ENCODE measurements at regions not wholly inside any gene's neighbourhood (a gene's known extent, or its start where the extent isn't known, plus 50 kb on each side); places are given as distances from the start of the nearest gene placed in this dataset.

DNA sequence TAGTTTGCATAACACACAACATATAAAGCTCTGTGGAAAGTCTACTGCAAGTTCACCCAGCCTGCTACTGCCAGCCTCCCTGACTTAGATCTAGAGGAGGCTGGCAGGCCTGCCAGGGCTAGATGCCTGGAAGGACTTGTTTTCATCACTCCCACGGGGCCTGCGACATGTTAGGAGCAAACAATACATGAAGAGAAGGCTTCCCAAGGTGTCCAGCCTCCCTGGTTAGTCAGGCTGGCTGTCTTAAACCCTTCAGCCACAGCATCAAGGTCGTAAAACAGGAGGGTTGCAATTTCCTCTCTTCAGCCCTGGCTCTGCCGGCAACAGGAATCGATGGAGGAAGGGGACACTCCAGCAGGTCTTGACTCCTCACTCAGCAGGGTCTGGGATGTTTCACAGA is 104.5 kb downstream of the NGF start:
- no peak for DNase-seq (ENCODE audit: low spot score)

DNA sequence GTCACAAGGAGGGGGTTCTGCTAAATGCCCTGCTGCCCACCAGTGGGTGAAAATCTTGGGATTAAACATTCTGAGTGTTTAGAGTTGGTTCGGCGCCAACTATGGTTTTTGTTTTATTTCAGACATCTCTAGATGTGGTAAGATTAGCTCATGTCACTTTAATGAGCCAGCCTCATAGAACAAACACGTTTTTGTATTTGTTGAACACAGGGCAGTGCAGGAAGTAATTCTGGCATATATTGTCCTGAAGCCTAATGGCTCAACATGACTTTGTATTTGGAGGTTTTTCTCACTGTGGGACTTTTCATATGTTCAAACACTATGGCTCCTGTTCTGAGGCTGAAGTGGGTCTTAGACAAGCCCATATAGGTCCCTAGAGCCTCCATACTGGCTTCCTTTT is 107.8 kb downstream of the NGF start:
- DNase-seq (ENCODE audit: low spot score) = no peak

DNA sequence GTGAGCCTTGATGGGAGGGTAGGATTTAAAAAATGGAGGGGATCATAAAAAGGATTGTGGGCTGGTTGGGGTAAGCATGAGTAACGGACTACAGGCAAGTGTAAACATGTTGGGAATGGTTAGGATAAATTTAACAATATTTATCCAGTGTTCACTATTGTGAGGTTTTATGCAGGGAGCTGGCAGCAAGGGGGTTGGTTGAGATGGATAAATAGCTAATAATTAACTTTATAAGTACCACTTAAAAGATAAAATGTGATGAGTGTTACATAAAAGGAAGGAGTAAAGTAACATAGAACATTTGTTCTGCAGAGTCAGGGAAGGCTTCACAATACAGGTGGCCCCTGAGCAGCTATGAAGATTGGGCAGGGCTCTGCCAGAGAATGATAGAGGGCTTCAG is 109.0 kb downstream of the NGF start:
- no peak for DNase-seq (ENCODE audit: low spot score)

DNA sequence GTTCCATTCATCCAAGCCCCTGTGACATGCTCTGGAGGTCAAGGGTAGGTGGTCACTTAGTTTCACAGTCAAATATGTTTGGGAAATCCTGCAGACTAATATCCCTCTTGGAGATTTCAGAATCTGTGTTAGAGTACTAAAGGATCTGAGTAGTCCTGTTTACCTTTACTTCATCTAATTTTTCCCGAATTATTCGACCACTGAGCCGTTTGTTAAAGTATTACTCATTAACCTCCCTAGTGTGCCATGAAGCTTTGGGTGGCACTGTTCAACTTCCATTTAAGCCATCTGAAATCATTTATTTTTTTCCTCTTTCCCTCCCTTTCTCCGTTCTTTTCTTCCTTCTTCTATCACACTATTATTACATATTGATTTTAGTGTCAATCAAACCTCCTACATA is 109.9 kb downstream of the NGF start:
- DNase-seq (ENCODE audit: low spot score) = no peak

DNA sequence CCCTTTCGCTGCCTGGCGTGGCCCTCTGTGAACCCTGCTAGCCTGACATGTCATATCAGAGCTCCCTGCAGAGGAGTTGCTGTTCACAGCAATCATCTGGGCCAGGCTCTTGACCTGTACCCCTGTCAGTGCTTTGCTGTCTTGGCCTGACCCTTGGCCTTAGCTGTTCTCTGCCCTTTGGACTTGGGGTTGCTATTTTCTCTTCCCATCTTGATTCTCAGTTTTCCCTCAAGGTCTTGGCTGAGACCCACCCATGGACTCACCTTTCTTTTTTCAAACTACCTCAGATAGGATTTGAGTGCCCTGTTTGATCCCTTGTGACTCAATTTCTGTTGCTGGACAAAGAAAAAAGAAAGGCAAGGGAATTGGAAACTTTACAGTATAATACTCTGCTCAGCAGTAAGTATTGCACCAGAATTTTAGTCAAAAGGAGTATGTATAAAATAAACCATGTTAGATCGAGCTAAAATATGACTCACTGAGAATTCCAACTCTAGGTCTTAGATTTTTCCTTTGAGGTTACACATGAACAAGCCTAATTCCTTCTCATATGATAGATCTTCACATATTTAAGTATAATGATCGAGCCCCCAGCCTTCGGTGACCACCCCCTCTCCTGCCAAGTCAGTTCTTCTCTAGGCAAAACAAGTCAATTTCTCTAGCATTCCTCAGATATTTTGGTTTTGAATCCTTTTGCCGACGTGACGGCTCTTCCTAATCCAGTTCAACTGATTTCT is 110.5 kb downstream of the NGF start:
- no peak for DNase-seq (ENCODE audit: low spot score)

DNA sequence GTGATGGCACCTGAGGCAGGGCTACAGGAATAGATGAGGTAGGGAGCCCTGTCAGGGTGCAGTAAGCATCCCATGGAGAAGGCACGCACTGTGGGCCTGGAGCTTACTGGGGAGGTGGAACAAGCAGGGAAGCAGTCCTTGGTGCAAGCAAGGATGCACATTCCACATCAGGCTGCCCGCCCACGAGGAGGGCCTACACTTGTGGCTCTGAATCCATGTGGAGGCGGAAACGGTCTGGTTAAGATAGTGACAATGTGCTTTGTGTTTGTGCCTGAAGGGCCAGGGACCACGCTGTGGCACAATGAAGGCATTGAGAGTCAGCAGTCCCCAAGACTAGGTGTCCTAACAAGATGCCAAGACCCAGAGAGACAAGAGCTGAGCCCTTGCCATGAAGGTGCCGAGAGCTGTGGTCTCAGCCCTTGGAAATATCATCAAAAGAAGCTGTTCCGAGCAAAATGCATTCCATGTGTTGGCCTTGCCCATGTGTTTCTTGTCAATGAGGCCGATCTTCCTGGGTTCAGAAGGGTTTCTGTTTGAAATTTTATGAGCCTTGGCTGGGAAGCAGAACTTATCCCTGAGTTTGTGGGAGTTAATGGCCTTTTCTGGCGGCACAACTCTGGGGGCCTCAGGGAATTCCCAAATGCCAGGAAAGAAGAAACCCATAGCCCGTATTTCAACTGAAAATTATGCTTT is 111.9 kb downstream of the NGF start:
- DNase-seq (ENCODE audit: low spot score) = no peak

DNA sequence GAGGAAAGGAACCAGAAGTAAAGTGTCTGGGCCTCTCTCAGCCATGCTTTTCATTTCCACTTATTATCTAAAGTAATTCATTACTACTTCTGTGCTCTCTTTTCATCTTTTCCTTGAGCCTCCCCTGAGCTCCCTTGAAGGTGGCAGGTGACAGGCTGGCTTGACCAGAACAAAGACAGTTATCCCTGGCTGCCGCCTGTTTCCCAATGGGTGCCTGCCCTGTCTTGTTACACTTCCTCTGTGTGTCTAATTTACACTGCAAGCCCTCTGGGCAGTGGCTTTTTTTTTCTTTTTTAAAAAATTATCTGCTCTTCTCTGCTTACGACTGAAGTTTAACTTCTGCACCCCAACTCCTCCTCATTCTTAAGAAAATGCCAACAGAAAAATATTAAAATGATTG is 113.4 kb downstream of the NGF start:
- DNase-seq (ENCODE audit: low spot score) = no peak

DNA sequence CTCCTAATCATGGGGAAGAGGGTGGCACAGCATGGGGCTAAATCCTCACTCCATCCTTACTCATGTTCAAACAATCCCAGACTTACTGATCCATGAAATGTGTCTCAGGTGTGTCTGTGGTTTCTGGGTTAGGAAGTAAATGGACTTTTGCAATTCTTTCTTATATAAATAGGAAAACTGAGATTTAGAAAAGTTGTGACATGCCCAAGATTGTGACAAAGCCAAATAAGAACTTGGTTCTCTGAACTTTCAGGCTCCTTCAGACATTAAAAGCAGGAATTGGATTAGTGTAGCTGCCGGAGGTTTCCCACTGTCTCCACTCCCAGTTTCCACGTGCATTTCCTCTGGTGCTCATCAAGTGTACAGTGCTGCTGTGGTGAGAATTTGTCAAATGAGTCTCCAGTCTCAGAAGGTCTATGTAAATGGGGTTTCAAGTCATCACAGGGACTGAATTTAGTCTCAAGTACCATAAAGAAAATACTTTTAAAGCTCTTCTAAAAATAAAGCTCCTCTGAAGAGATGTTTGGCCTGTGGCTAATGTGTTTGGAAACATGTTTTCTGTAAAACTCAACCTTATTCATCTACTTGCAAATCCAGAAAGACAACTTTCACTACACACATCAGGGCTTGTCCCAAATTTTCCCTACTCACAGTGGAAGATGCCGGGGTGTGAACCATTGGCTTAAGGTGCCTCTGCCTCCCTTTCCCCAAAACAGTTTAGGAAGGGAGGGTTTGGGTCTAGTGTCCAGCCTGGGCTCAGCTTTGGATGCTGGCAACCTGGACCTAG is 115.2 kb downstream of the NGF start:
- DNase-seq (ENCODE audit: low spot score) = no peak

DNA sequence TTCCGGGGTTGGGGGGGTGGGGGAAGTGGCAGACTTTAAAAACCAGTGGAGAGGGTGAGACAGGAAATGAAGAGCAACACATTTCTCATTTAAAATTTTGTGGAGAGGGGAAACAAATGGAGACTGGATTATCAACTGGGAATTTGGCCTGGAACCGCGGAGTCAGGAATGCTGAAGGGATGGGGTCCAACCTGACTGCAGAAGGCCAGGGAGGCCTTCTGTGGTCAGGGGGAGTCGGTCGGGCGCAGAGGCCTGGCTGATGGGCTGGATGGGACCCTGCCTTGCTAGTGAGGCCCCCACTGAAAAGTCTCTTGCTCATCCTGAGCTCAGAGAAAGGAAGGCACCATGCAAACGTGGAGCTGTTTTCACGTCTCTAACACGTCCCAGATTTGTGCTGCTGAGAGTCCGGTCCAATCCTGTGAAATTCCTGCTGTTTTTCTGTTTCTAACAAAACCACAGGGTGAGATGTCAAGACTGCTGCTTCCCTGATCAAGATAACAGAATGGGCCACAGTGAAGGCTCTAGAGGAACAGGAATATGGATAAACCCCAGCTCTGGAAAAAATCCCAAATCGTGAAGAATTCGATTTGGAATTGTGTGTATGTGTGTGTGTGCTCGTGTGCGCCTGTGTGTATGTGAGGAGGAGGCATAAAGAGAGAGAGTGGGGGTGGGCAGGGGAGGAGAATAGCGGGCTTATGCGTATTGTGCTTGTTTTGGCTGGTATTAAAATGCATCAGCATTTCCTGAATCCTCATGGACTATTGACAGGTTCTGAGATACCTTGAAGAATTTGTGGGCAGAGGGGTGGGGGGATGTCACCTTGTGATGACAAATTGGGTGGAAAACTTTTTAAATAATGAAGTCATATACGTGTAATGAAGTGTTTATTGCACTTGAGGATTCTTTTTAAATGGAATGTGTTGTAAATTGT is 117.4 kb downstream of the NGF start:
- DNase-seq (ENCODE audit: low spot score) = no peak

DNA sequence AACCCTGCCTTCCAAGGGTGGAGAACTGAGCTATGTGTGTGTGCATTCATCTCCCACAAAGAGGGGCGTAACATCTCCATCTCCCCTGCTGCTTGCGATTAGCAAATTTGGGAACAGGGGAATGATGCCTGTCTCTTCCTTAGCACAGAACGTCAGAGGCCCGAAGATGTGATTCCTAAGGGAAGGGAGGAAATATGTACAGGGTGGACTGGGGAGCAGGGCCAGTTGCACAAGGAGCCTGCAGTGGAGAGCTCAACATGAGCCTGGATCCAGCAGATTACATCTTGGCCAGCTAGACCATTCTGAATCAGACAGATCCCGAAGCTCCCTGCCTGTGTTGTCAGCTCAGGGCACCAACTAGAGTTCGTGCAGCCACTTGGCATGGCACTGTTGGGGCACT is 118.1 kb downstream of the NGF start:
- DNase-seq (ENCODE audit: low spot score) = no peak

DNA sequence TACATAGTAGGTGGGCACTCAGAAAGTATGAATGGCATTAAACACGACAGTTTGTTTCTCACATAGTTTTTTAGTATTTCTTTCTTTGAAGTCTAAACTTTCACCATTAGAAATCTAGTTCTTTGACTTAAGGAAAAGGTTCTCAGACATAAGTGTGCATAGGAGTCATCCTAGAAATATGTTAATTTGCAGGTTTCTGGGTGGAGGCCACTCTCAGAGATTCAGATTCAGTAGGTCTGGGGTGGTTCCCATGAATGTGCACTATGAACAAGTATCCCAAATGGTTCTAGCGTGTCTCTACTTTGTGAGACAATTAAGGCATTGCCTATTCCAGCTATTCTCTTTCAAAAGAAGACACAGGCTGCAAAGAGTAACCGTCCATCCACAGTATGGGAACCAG is 119.3 kb downstream of the NGF start:
- no peak for DNase-seq (ENCODE audit: low spot score)

DNA sequence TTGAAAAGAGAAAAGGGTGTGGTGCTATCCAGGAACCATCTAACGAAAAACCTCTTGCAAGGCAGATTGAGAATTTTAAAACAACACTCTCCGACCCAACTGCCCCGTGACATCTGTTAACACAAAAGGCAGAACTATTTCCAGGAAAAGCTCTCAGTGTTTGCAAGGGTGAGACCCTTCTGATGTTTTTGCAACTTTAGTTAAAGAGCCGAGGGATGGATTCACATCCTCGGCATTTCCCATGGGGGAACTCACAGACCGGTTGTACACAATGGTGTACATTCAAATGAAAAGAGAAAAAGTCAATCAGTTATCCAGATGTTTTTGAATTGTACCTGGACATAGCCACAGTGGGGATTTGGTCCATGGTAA is 120.0 kb downstream of the NGF start:
- DNase-seq (ENCODE audit: low spot score) = no peak

DNA sequence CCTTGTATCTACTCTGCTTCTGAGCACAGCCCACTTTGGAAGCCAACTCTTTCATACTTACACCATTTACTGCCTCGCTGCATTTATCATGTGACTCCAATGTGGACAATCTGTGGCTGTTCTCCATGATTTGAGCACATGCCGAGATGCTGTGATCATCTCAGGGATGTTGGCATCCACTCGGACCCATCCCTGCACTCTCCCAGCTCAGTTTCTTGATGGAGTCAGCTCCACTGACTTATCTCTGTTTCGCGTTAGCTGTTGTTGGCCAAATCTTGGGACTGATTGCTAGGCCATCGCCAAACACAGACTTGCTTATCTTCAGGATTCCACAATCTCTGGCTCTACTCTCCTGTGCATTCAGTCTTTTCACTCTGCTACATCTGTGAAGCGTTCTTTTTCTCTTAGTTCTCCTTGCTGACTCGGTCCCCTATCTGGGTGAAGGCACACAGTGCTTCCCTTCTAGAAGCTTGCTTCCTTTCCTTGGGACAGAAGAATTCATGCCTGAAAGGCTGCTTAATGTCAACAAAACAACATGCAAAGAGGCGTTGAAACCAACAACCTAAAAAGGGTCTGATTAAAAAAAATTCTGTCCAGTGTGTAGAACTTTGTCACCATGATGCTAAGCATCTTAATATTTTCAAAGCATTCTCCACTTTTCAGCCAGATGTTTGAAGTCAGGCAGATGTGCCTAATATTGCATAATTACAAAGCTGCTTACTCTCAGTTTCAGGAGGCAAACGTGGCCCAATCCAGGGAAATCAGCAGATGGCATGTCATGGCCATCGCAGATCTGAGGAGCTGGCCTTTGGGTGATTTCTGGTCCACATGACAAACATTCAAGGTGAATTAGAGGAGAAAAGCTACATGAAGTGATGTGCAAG is 120.7 kb downstream of the NGF start:
- DNase-seq (ENCODE audit: low spot score) = no peak

DNA sequence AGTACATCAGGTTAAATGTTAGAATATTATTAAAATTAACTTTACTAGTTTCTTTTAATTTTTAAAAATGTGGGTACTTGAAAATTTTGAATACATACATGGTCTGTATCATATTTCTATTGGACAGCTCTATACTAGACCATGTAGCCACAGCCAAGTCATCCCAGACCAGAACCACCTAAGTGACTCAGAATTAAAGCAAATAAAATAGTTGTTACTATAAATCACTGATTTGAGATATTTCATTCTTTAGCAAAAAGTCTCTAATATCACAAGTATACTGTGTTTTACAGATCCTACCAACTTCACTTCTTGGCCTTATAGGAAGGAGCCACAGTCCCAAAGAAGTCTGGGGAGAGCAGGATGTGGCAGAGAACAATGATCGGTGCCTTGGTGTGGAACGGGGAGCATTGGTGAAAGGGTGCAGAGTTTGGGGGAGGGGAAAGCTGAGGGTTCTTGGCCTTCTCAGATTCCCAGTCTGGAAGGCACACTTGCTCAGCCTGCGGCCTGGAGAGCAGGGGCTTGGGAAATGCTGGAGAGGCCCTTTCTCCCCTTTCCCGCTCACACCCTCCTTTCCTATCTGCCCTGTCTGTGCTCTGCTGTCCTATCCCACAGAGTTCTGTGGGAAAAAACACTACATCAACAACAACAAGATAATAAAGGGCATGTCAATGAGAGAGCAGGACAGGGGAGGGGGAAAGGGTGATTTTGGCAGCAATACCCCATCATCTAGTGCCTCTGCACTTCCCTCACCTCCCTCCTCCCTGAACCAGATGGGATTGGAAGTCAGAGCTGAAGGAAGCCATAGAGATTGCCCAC is 122.1 kb downstream of the NGF start:
- no peak for DNase-seq (ENCODE audit: low spot score)

DNA sequence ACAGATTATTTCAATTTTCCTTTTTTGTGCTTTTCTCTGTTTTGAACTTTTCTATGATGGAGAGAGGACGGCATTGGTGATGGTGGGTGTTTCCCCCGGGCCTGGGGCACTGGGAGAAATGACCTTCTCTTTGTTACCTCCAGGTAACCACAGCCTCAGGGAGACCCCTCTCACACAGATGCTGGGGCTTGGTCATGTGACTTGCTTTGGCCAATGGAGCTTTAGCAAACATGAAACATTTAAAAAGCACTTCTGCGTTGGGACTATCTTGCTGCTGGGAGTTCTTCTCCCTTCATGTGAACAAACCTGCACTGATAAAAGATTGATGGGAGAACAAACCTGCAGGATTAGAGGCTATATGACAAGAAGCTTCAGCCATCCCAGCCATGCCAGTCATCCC is 122.9 kb downstream of the NGF start:
- DNase-seq (ENCODE audit: low spot score) = no peak

DNA sequence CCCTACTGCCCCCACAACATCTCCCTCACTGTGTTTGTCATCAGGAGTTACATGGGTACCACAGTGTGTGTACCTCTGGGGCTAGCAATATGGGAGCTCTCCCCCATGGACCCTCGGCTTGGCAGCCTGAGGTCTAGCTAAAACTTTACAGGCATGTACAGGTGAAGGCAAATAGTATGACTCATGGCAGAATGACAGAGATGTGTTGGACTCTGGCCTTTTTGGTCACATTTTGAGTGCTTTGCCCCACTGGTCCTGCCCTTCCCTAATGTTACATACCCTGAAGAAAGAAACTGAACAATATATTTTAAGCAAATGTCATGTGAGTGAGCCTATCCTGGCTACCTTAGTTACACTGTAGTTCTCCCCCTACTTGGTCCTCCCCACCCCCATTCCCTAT is 124.0 kb downstream of the NGF start:
- no peak for DNase-seq (ENCODE audit: low spot score)

DNA sequence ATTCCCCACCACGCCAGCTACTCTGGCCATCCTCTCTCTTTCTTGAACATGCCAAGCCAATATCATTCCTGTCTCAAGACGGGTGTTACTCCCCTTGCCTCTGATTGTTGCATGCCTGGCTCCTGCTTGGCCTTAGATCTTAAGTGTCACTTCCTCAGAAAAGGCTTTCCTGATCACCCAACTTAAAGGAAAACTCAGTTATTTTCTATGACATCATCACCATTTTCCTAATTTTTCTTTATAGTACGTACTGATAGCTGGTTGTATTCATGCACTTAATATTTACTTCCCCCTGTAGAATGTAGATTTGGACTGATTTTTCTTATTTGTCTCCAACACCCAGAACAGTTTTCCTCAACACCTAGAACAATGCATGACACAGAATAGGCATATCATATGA is 123.8 kb upstream of the TSPAN2 start:
- no peak for DNase-seq (ENCODE audit: low spot score)

DNA sequence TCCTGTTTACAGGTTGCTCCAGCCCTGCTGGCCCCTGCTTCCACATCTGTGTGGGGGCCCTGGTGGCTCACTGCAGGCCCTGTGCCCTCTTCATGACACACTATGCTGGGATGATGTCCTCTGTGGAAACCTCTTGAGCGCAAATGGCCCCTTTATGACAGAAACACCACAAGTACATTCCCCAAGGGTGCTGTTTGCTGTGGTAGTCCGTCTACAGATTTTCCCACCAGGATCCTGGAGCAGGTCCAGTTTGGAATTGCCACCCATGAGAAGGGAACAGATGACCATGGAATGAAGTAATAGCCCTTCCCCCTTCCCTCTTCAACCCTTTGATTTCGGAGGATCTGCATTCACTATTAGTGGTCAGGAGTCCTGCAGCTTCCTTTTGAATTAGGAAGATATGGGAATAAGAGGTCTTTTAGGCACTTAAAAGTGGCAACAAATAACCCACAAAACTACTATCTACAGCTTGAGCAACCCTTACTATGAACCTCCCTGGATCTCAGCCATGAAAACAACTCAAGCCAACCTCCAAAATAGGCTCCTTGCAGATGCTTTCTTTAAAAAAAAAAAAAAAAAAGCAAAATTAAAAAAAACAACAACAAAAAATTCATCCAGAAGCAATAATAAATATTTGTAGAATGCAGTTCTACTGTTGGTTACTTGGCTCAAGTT is 121.9 kb upstream of the TSPAN2 start:
- no peak for DNase-seq (ENCODE audit: low spot score)

DNA sequence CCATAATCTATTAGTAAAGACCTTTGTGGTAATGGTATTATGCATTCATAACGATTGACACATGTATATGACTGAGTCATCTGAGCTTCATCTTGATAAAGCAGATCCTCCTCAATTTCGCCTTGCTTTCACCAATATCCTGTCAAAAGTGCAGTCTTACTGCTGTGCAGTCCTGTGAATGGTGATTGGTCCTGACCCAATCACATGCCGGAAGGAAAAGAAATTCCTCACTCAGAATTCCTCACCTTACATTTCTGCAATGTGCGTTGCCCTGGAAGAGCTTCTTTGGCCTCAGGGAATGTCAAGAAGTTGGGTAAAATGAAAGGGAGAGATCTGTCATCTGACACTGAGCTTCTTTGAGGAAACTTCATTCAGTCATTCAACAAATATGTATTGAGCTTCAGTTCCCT is 121.0 kb upstream of the TSPAN2 start:
- DNase-seq (ENCODE audit: low spot score) = no peak

DNA sequence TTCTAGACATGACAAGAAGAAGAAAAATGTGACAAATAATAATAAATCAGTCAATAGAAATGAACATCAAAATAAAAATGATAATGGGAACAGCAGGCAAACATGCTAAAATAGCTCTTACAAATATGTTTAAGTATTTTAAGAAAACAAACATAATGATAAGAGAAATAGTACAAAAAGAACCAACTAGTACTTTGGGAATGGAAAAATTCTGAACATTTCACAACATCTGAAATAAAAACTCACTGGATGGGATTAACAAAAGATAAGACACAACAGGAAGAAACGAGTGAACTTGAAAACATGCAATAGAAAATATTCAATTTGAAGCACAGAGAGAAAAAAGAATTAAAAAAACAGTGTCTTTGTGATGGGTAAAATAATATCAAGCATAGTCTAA is 115.2 kb upstream of the TSPAN2 start:
- DNase-seq (ENCODE audit: low spot score) = no peak
